PC-9 (cell line): ENCODE measurements at regions not wholly inside any gene's neighbourhood (a gene's known extent, or its start where the extent isn't known, plus 50 kb on each side); places are given as distances from the start of the nearest gene placed in this dataset.
A peak's percentile ranks its signal among the peaks of the same experiment; 100 is the strongest.

ENCODE experiments used
- BruUV-seq: library from RNA; stranded (reverse); fragments of 400-500 nt; replicated peaks from 2 replicates; lab custom pipeline; 2021; lab: Mats Ljungman, UMichigan
- CTCF ChIA-PET: fragments of 300-600 bp; sonication (Branson Sonifier 250); formaldehyde crosslinking; loops from one replicate; lab custom pipeline; 2022; ENCODE audit warnings: antibody characterized with exemption; lab: Charles Lee
- POLR2A ChIA-PET: fragments of 300-600 bp; sonication (Branson Sonifier 250); formaldehyde crosslinking; loops from one replicate; lab custom pipeline; 2022; ENCODE audit warnings: antibody characterized with exemption; ENCODE audit not compliant: unreplicated experiment; lab: Charles Lee
- DNase-seq, 2 experiments: peaks; one replicate each; pipeline versions ENCODE4 v3.0.0 to v3.0.0-alpha.2; 2015 to 2022; ENCODE audit warnings: mixed read lengths in 1 of 2
- H2AFZ ChIP-seq: fragments of 200-600 bp; sonication (generic); 2 replicates; pipeline ENCODE4 v1.8.1; 2017; ENCODE audit warnings: antibody characterized with exemption
- H3F3A ChIP-seq: fragments of 200-600 bp; sonication (generic); 2 replicates; pipeline ENCODE4 v1.8.1; 2017; ENCODE audit warnings: antibody characterized with exemption, mild to moderate bottlenecking, low read depth; ENCODE audit not compliant: insufficient read depth
- H3K27ac ChIP-seq: fragments of 200-600 bp; sonication (generic); 2 replicates; pipeline ENCODE4 v1.6.1; 2016; ENCODE audit warnings: mixed run types
- H3K27me3 ChIP-seq: fragments of 200-600 bp; sonication (generic); 2 replicates; pipeline ENCODE4 v1.6.1; 2016; ENCODE audit warnings: low read depth, mixed run types; ENCODE audit not compliant: insufficient read depth
- H3K36me3 ChIP-seq: fragments of 200-600 bp; sonication (generic); 2 replicates; pipeline ENCODE4 v1.6.1; 2016; ENCODE audit warnings: low read depth, mixed run types
- H3K4me1 ChIP-seq: fragments of 200-600 bp; sonication (generic); replicated peaks from 2 replicates; pipeline ENCODE4 v1.6.1; 2016; ENCODE audit warnings: mixed run types; ENCODE audit not compliant: insufficient read depth
- H3K4me2 ChIP-seq: fragments of 200-600 bp; sonication (generic); 2 replicates; pipeline ENCODE4 v1.6.1; 2017; ENCODE audit warnings: mixed run types
- H3K4me3 ChIP-seq: fragments of 200-600 bp; sonication (generic); 2 replicates; pipeline ENCODE4 v1.6.1; 2016; ENCODE audit warnings: mixed run types
- H3K79me2 ChIP-seq: fragments of 200-600 bp; sonication (generic); 2 replicates; pipeline ENCODE4 v1.6.1; 2017; ENCODE audit warnings: low read depth, mixed run types
- H3K9me2 ChIP-seq: fragments of 200-600 bp; sonication (generic); 2 replicates; pipeline ENCODE4 v1.8.1; 2017; ENCODE audit warnings: mild to moderate bottlenecking; ENCODE audit not compliant: insufficient read depth
- H3K9me3 ChIP-seq: fragments of 200-600 bp; sonication (generic); 2 replicates; pipeline ENCODE4 v1.8.1; 2016; ENCODE audit warnings: low read depth; ENCODE audit not compliant: insufficient read depth
- H4K20me1 ChIP-seq: fragments of 200-600 bp; sonication (generic); 2 replicates; pipeline ENCODE4 v1.8.1; 2017; ENCODE audit not compliant: insufficient read depth
- EZH2 ChIP-seq: fragments of 200-600 bp; sonication (generic); IDR thresholded peaks from 2 replicates; pipeline ENCODE4 v1.8.0; 2017; ENCODE audit warnings: antibody characterized with exemption, low read depth
- intact Hi-C: fragments of 100-400 bp; cut with micrococcal nuclease; formaldehyde crosslinking; loops from one replicate; pipeline ENCODE4 v1.10.0; 2022; ENCODE audit not compliant: unreplicated experiment
- TF ChIP-seq, protein P1 (sequence below): fragments of 200-600 bp; sonication (generic); conservative IDR thresholded peaks from 2 replicates; pipeline ENCODE4 v1.6.1; 2017; ENCODE audit warnings: mixed run types, antibody characterized with exemption, mild to moderate bottlenecking, moderate library complexity

DNA sequence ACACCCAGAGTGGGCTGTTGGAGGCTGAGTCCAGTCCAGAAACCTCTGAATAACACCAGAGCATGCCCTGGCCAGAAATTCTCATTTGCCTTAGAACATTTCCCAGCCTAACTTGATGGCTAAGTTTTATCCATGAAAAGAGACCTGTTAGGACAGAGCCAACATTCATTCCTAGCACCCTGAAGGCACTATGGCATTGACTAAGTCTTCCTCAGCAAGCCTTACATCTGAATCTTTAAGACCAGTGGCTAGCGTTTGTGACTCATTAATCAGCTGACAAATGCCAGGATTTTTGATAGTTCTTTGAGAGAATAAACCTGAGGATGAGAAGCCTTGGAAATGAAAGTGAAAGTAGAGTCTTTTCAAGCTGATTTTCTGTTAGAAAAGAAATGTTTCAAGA is 1087.1 kb upstream of the ALCAM start:
- Histone ChIP-seq H3K27ac (no peak overlapping the region), H3K9me3 (peaks cover 30% of the 10 kb centered on the region), H3K4me3 (peak overlapping the region; percentile 27; the same call in 1 of the 2 replicates), H3K79me2 (no peaks in the 10 kb centered on the region), H3K36me3 (no peaks in the 10 kb centered on the region), H3F3A (no peaks in the 10 kb centered on the region), H2AFZ (peak overlapping the region; percentile 54), H4K20me1 (no peaks in the 10 kb centered on the region), H3K27me3 (no peaks in the 10 kb centered on the region), H3K9me2 (no peaks in the 10 kb centered on the region), H3K4me2 (peak overlapping the region; percentile 55), H3K4me1 (no peaks in the 10 kb centered on the region)
- POLR2A ChIA-PET, result no interaction called here
- no TSS peak for BruUV-seq
- CTCF ChIA-PET, result no interaction called here
- TF ChIP-seq, protein P1, sequence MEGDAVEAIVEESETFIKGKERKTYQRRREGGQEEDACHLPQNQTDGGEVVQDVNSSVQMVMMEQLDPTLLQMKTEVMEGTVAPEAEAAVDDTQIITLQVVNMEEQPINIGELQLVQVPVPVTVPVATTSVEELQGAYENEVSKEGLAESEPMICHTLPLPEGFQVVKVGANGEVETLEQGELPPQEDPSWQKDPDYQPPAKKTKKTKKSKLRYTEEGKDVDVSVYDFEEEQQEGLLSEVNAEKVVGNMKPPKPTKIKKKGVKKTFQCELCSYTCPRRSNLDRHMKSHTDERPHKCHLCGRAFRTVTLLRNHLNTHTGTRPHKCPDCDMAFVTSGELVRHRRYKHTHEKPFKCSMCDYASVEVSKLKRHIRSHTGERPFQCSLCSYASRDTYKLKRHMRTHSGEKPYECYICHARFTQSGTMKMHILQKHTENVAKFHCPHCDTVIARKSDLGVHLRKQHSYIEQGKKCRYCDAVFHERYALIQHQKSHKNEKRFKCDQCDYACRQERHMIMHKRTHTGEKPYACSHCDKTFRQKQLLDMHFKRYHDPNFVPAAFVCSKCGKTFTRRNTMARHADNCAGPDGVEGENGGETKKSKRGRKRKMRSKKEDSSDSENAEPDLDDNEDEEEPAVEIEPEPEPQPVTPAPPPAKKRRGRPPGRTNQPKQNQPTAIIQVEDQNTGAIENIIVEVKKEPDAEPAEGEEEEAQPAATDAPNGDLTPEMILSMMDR, result no peak
- TF ChIP-seq EZH2, result no peak
- intact Hi-C loops, result no loop called here
- no peak for DNase-seq

DNA sequence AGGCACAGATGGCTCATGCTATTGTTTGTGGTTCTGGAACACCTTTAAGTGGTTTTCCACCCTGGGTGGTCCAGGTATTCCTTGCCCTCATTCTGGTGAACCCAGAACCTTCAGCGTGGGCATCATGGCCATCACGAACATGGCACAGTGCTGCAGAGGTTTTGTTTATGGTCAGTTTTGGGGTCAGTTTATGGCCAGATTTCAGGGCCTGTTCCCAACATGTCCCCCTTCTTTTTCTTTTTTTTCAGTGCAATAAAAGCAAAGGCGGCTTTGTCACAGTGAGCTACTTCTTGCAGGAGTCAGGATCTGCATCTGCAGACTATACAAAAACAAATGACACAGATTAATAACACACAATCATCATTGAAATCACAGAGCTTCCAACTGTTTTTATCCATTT is 1085.0 kb upstream of the ALCAM start:
- no peak overlapping the region for H3K4me3 ChIP-seq
- no peaks in the 10 kb centered on the region for H3K4me1 ChIP-seq
- ChIA-PET POLR2A (no interaction called here), CTCF (no interaction called here)
- no peak for DNase-seq
- TF ChIP-seq, protein P1, result no peak
- no peak for TF ChIP-seq EZH2
- H3K9me3 ChIP-seq, result peaks cover 20% of the 10 kb centered on the region
- intact Hi-C loops, result no loop called here
- no peaks in the 10 kb centered on the region for H4K20me1 ChIP-seq
- no peaks in the 10 kb centered on the region for H3K36me3 ChIP-seq
- no TSS peak for BruUV-seq
- H3K27me3 ChIP-seq, result no peaks in the 10 kb centered on the region
- H3K27ac ChIP-seq, result no peak overlapping the region
- no peak overlapping the region for H2AFZ ChIP-seq
- no peaks in the 10 kb centered on the region for H3K9me2 ChIP-seq
- H3F3A ChIP-seq, result no peaks in the 10 kb centered on the region
- no peak overlapping the region for H3K4me2 ChIP-seq
- H3K79me2 ChIP-seq, result no peaks in the 10 kb centered on the region

DNA sequence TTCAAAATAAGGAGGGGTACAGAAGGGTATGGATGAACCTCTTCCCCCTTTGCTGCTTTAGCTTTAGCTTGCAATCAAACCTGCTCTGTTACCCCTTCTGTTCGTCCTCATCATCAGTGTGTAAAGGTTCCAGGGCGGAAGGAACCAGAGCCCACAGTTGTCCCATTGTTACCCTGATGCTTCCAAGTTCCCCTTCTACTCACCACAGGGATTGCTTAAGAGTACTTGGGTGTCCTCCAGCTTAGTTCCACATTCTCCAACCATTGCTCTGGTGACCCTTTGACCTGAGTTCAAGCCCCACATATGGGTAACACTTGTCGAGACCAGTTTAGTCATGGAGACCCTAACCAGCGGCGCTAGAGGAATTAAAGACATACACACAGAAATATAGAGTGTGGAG is 1080.1 kb upstream of the ALCAM start:
- Histone ChIP-seq H3F3A (no peaks in the 10 kb centered on the region), H3K9me3 (peaks cover 12% of the 10 kb centered on the region), H2AFZ (no peak overlapping the region), H3K9me2 (no peaks in the 10 kb centered on the region), H3K27me3 (no peaks in the 10 kb centered on the region), H4K20me1 (no peaks in the 10 kb centered on the region), H3K4me3 (no peak overlapping the region), H3K4me2 (no peak overlapping the region), H3K79me2 (no peaks in the 10 kb centered on the region), H3K4me1 (0 out of 2 replicates have a peak, but pooled peaks cover 8% of the 10 kb centered on the region), H3K36me3 (no peaks in the 10 kb centered on the region), H3K27ac (no peak overlapping the region)
- CTCF ChIA-PET, result no interaction called here
- POLR2A ChIA-PET, result no interaction called here
- BruUV-seq, result no TSS peak
- intact Hi-C loops, result no loop called here
- no peak for DNase-seq
- TF ChIP-seq, protein P1, result no peak
- no peak for TF ChIP-seq EZH2
